Spleen (tissue), 11 donors: ENCODE measurements at regions not wholly inside any gene's neighbourhood (a gene's known extent, or its start where the extent isn't known, plus 50 kb on each side); places are given as distances from the start of the nearest gene placed in this dataset.

Experiments
- DNase-seq: peaks from one replicate; pipeline ENCODE4 v3.0.0-alpha.2; 2020
- H3K27ac ChIP-seq, 8 donors: fragments of 200-600 bp; sonication (generic) in 7 of 8; 1 replicate in 4 of 8; 2 replicates in 4 of 8; pipeline versions ENCODE4 v1.5.0 to v1.8.0; 2016 to 2021; ENCODE audit warnings: inconsistent platforms in 4 of 8, mild to moderate bottlenecking in 4 of 8, moderate library complexity in 1 of 8
- H3K27me3 ChIP-seq, 7 donors: fragments of 200-600 bp; sonication (generic) in 6 of 7; replicated peaks in 1 of 7; 1 replicate in 4 of 7; 2 replicates in 3 of 7; pipeline versions ENCODE4 v1.5.0 to v1.8.0; 2016 to 2021; ENCODE audit warnings: inconsistent platforms in 3 of 7, mild to moderate bottlenecking in 1 of 7
- H3K36me3 ChIP-seq, 6 donors: fragments of 200-600 bp; sonication (generic) in 5 of 6; 1 replicate in 4 of 6; 2 replicates in 2 of 6; pipeline versions ENCODE4 v1.5.0 to v1.8.0; 2016 to 2021; ENCODE audit warnings: inconsistent platforms in 2 of 6
- H3K4me1 ChIP-seq, 6 donors: fragments of 200-600 bp; sonication (generic) in 5 of 6; 1 replicate in 3 of 6; 2 replicates in 3 of 6; pipeline versions ENCODE4 v1.5.0 to v1.8.0; 2016 to 2021; ENCODE audit warnings: inconsistent platforms in 3 of 6
- H3K4me3 ChIP-seq, 8 donors: fragments of 200-600 bp; sonication (generic) in 7 of 8; 1 replicate in 4 of 8; 2 replicates in 4 of 8; pipeline versions ENCODE4 v1.5.0 to v1.8.0; 2016 to 2021; ENCODE audit warnings: inconsistent platforms in 4 of 8, mild to moderate bottlenecking in 4 of 8, moderate library complexity in 2 of 8
- H3K9me3 ChIP-seq, 8 donors: fragments of 200-600 bp; sonication (generic) in 7 of 8; 1 replicate in 4 of 8; 2 replicates in 4 of 8; pipeline versions ENCODE4 v1.5.0 to v1.8.0; 2016 to 2021; ENCODE audit warnings: inconsistent platforms in 4 of 8
- POLR2A ChIP-seq, 3 donors: fragments of 450-650 bp; IDR thresholded peaks; one replicate each; pipeline ENCODE4 v1.5.1; 2017; ENCODE audit warnings: antibody characterized with exemption in 3 of 3, mild to moderate bottlenecking in 1 of 3
- POLR2AphosphoS5 ChIP-seq, 3 donors: sonication (generic); formaldehyde crosslinking; IDR thresholded peaks; one replicate each; pipeline ENCODE4 v1.5.1; 2017; ENCODE audit warnings: antibody characterized with exemption in 3 of 3
- WGBS, 5 donors: extraction: QIAGEN DNeasy Blood & Tissue Kit in 3 of 5; methylation state at CpG; one replicate each; pipeline versions ENCODE4 v1.1.5 to v1.1.7; 2013 to 2018; 5-methylcytosine and 5-hydroxymethylcytosine counted together
- intact Hi-C: fragments of 100-400 bp; cut with DNase I; formaldehyde crosslinking; loops from one replicate; pipeline ENCODE4 v1.15.0; 2023; ENCODE audit warnings: low total_unique reads
- TF ChIP-seq, protein P1 (sequence below), 11 experiments: fragments of 200-600 bp in 7 of 11; fragments of 450-650 bp in 4 of 11; sonication (generic) in 4 of 11; IDR thresholded peaks in 8 of 11; conservative IDR thresholded peaks in 3 of 11; 1 replicate in 7 of 11; 2 replicates in 4 of 11; pipeline versions ENCODE4 v1.4.0 to v1.8.0; 2016 to 2021; ENCODE audit warnings: antibody characterized with exemption in 11 of 11, inconsistent platforms in 4 of 11, mild to moderate bottlenecking in 1 of 11
- donor health status: healthy with polysubstance abuse.
- donor health status: DM: no; HTN: no; CAD: no; lungs with moderate emphysema.
- donor health status: DM: no; HTN: no; CAD: no.
- donor health status: Bipolar disorder and iron deficiency.
- donor health status: healthy.
- donor health status: DM: no; HTN: no; CAD: no.
- donor health status: DM: yes; HTN: yes; CAD: no.

DNA sequence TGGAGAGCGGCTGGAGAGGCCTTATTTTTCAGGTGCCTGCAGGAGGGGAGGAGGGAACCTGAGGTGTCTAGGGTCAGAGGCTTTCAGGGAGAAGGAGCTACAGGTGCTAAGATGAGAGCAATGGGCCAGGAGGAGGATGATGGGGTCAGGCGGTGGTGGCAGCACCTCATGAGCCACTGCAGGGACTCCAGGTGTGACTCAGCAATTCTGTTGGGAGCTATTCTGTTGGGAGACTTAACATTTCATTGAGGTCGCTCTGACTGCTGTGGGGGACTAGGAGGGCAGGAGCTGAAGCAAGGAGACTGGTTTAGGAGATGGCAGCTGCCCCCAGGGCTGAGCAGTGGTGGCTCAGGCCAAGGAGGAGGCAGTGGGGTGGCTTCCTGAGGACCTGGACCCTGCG is 65.0 kb downstream of the CLDN34 start:
- H3K27ac ChIP-seq, result no peak overlapping the region
- no peaks in the 10 kb centered on the region for H3K9me3 ChIP-seq
- no peaks in the 10 kb centered on the region for H3K4me1 ChIP-seq
- H3K4me3 ChIP-seq, result no peak overlapping the region
- no peak for DNase-seq
- H3K36me3 ChIP-seq, result no peaks in the 10 kb centered on the region
- intact Hi-C loops, result no loop called here
- TF ChIP-seq, protein P1, sequence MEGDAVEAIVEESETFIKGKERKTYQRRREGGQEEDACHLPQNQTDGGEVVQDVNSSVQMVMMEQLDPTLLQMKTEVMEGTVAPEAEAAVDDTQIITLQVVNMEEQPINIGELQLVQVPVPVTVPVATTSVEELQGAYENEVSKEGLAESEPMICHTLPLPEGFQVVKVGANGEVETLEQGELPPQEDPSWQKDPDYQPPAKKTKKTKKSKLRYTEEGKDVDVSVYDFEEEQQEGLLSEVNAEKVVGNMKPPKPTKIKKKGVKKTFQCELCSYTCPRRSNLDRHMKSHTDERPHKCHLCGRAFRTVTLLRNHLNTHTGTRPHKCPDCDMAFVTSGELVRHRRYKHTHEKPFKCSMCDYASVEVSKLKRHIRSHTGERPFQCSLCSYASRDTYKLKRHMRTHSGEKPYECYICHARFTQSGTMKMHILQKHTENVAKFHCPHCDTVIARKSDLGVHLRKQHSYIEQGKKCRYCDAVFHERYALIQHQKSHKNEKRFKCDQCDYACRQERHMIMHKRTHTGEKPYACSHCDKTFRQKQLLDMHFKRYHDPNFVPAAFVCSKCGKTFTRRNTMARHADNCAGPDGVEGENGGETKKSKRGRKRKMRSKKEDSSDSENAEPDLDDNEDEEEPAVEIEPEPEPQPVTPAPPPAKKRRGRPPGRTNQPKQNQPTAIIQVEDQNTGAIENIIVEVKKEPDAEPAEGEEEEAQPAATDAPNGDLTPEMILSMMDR (IDR thresholded peaks at IDR 0.05 in 8 of 11, conservative IDR thresholded peaks at IDR 0.05 in 3 of 11), result no peak
- TF ChIP-seq POLR2A (IDR thresholded peaks at IDR 0.05) (no peak), POLR2AphosphoS5 (IDR thresholded peaks at IDR 0.05) (no peak)
- WGBS, 5 donors, result 54 to 86% (median 71%) methylated on average over 3 to 4 of the region's 4 CpGs
- no peaks in the 10 kb centered on the region for H3K27me3 ChIP-seq

GRCh38 chrX:10033375-10034007 is 66.3 kb downstream of the CLDN34 start:
- TF ChIP-seq POLR2AphosphoS5 (IDR thresholded peaks at IDR 0.05), result no peak
- TF ChIP-seq, protein P1 (IDR thresholded peaks at IDR 0.05 in 8 of 11, conservative IDR thresholded peaks at IDR 0.05 in 3 of 11), result no peak
- TF ChIP-seq POLR2A (IDR thresholded peaks at IDR 0.05), result no peak
- Histone ChIP-seq H3K4me3 (no peak overlapping the region), H3K9me3 (no peaks in the 10 kb centered on the region), H3K27ac (no peak overlapping the region), H3K36me3 (no peaks in the 10 kb centered on the region), H3K27me3 (no peaks in the 10 kb centered on the region), H3K4me1 (no peaks in the 10 kb centered on the region)
- 80 to 94% (median 90%) methylated on average over 7 of the region's 7 CpGs for WGBS, 5 donors
- intact Hi-C loops, result no loop called here
- no peak for DNase-seq

GRCh38 chrX:10034740-10035260 is 67.6 kb downstream of the CLDN34 start:
- WGBS, 5 donors, result 81 to 93% (median 90%) methylated on average over 8 of the region's 8 CpGs
- intact Hi-C loops, result no loop called here
- Histone ChIP-seq H3K27ac (no peak overlapping the region), H3K9me3 (no peaks in the 10 kb centered on the region), H3K36me3 (no peaks in the 10 kb centered on the region), H3K4me3 (no peak overlapping the region), H3K27me3 (no peaks in the 10 kb centered on the region), H3K4me1 (no peaks in the 10 kb centered on the region)
- no peak for DNase-seq
- TF ChIP-seq, protein P1 (IDR thresholded peaks at IDR 0.05 in 8 of 11, conservative IDR thresholded peaks at IDR 0.05 in 3 of 11), result no peak
- no peak for TF ChIP-seq POLR2AphosphoS5 (IDR thresholded peaks at IDR 0.05)
- no peak for TF ChIP-seq POLR2A (IDR thresholded peaks at IDR 0.05)

DNA sequence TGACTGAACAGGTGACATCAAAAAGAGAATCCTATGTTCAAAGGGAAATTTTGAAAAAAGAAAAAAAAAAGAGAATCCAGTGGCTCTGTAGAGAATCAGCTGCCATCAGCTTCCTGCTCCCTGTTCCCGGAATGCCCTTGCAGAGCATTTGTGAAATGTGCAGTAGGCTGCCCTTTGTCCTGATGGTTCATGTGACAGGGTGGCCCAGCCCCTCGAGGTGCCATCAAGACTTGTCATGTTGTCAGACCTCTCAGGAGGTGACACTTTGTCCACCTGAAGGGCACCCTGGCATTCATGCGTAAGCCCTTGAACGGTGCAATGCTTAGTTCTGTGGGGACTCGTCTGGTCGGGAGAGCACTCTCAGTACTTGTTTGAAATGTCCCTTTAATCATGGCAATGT is 71.4 kb downstream of the CLDN34 start:
- Histone ChIP-seq H3K9me3 (no peaks in the 10 kb centered on the region), H3K4me1 (no peaks in the 10 kb centered on the region), H3K4me3 (no peak overlapping the region), H3K27ac (no peak overlapping the region), H3K36me3 (no peaks in the 10 kb centered on the region), H3K27me3 (no peaks in the 10 kb centered on the region)
- no peak for DNase-seq
- 81 to 96% (median 94%) methylated on average over 6 of the region's 6 CpGs for WGBS, 5 donors
- no peak for TF ChIP-seq POLR2AphosphoS5 (IDR thresholded peaks at IDR 0.05)
- TF ChIP-seq POLR2A (IDR thresholded peaks at IDR 0.05), result no peak
- TF ChIP-seq, protein P1 (IDR thresholded peaks at IDR 0.05 in 8 of 11, conservative IDR thresholded peaks at IDR 0.05 in 3 of 11), result no peak
- intact Hi-C loops, result no loop called here
